ENCODE measurements at regions not wholly inside any gene's neighbourhood (a gene's known extent, or its start where the extent isn't known, plus 50 kb on each side); places are given as distances from the start of the nearest gene placed in this dataset.

DNA sequence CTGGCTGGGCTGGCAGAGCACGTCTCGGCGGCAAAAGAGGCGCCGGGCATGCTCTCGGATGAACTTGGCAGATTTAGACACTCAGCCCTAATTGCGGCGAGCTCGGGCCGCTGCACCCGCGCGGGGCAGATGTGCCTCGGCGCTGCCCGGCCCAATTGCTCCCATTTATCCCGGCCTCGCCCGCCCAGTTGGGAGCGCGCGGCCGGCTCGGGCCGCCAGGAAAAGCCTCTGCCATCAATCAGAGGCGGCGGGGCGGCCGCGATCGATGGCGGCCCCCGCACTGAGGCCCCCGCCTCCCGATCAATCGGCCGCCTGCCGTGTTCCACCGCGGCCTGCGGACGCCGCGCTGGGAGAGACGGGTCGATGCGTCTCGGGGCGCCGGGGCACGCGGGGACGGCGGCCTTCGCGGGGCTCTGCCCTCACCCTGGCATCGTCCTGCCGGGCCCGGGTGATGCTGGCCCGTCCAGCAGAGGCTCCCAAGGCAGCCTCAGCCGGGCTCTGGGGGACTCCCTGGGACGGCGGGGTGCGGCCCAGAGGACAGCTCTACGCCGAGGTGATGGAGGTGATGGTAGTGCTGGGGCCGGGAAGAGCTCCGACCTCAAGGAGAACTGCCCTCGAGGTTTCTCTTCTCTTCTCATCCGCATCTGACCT is 200.9 kb upstream of the N4BP1 start:
- intact Hi-C loops (cut with micrococcal nuclease; ENCODE audit: unreplicated experiment), result no loop called here
- no TSS peak for BruUV-seq (replicated peaks)
- H3K27me3 ChIP-seq (ENCODE audit: control insufficient read depth, insufficient read depth, low read length), result no peaks in the 10 kb centered on the region

DNA sequence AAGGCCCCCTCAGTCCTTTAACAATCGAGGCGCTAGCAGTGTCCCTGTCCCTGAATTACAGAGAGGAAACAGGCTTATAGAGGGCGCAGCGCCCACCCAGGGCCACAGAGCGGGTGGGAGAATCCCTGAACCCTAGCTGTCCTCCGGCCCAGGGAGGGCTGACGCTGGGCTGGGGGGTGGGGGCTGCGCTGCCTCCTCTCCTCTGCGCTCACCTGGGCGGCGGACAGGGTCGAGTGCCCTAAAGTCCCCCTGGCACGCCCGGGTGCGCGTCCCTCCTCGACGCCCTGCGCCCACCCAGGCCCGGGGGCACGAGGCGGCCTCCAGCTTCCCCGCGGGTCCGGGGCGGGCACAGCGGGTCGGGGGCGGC is 200.4 kb upstream of the N4BP1 start:
- TF ChIP-seq, protein P1, sequence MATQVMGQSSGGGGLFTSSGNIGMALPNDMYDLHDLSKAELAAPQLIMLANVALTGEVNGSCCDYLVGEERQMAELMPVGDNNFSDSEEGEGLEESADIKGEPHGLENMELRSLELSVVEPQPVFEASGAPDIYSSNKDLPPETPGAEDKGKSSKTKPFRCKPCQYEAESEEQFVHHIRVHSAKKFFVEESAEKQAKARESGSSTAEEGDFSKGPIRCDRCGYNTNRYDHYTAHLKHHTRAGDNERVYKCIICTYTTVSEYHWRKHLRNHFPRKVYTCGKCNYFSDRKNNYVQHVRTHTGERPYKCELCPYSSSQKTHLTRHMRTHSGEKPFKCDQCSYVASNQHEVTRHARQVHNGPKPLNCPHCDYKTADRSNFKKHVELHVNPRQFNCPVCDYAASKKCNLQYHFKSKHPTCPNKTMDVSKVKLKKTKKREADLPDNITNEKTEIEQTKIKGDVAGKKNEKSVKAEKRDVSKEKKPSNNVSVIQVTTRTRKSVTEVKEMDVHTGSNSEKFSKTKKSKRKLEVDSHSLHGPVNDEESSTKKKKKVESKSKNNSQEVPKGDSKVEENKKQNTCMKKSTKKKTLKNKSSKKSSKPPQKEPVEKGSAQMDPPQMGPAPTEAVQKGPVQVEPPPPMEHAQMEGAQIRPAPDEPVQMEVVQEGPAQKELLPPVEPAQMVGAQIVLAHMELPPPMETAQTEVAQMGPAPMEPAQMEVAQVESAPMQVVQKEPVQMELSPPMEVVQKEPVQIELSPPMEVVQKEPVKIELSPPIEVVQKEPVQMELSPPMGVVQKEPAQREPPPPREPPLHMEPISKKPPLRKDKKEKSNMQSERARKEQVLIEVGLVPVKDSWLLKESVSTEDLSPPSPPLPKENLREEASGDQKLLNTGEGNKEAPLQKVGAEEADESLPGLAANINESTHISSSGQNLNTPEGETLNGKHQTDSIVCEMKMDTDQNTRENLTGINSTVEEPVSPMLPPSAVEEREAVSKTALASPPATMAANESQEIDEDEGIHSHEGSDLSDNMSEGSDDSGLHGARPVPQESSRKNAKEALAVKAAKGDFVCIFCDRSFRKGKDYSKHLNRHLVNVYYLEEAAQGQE (IDR thresholded peaks at IDR 0.05; ENCODE audit: insufficient read depth in 1 of 2, low read depth in 2 of 2, low read length in 1 of 2), result no peak
- no peak for TF ChIP-seq TCF7L2 (IDR thresholded peaks at IDR 0.05; ENCODE audit: low read depth, low read length)
- no peak for TF ChIP-seq SIN3A (IDR thresholded peaks at IDR 0.05; ENCODE audit: borderline replicate concordance, insufficient read depth, low read depth, low read length)
- no peak for TF ChIP-seq POLR2AphosphoS5 (IDR thresholded peaks at IDR 0.05; ENCODE audit: low read depth, low read length)
- TF ChIP-seq, protein P2, sequence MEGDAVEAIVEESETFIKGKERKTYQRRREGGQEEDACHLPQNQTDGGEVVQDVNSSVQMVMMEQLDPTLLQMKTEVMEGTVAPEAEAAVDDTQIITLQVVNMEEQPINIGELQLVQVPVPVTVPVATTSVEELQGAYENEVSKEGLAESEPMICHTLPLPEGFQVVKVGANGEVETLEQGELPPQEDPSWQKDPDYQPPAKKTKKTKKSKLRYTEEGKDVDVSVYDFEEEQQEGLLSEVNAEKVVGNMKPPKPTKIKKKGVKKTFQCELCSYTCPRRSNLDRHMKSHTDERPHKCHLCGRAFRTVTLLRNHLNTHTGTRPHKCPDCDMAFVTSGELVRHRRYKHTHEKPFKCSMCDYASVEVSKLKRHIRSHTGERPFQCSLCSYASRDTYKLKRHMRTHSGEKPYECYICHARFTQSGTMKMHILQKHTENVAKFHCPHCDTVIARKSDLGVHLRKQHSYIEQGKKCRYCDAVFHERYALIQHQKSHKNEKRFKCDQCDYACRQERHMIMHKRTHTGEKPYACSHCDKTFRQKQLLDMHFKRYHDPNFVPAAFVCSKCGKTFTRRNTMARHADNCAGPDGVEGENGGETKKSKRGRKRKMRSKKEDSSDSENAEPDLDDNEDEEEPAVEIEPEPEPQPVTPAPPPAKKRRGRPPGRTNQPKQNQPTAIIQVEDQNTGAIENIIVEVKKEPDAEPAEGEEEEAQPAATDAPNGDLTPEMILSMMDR (IDR thresholded peaks at IDR 0.05), result no peak
- Histone ChIP-seq H3K36me3 (ENCODE audit: control insufficient read depth, insufficient read depth, low read length) (no peaks in the 10 kb centered on the region), H3K27ac (ENCODE audit: low read length) (no peak overlapping the region), H3K4me3 (ENCODE audit: low read depth in 2 of 2, low read length in 2 of 2) (no peak overlapping the region), H3K27me3 (ENCODE audit: control insufficient read depth, insufficient read depth, low read length) (no peaks in the 10 kb centered on the region), H3K9me3 (ENCODE audit: control insufficient read depth, insufficient read depth, low read depth, low read length) (no peaks in the 10 kb centered on the region), H3K4me1 (ENCODE audit: control insufficient read depth, insufficient read depth, low read length) (no peaks in the 10 kb centered on the region)
- POLR2A ChIA-PET, result no interaction called here
- ATAC-seq (no peak), DNase-seq (ENCODE audit: low read depth, low spot score) (no peak)
- in situ Hi-C loops (cut with HindIII; ENCODE audit: low pct_unique_long_range_greater_than_20kb, low sequenced_read_pairs) (no loop called here), intact Hi-C loops (cut with micrococcal nuclease; ENCODE audit: unreplicated experiment) (no loop called here)
- CTCF ChIA-PET, result no interaction called here
- BruUV-seq (replicated peaks), result no TSS peak

More for the DNA sequence above, 200.9 kb upstream of the N4BP1 start:
- no peaks in the 10 kb centered on the region for H3K36me3 ChIP-seq (ENCODE audit: control insufficient read depth, insufficient read depth, low read length)
- DNase-seq (ENCODE audit: low read depth, low spot score) (no peak), ATAC-seq (no peak)
- H3K9me3 ChIP-seq (ENCODE audit: control insufficient read depth, insufficient read depth, low read depth, low read length), result no peaks in the 10 kb centered on the region
- ChIA-PET CTCF (no interaction called here), POLR2A (no interaction called here)
- in situ Hi-C loops (cut with HindIII; ENCODE audit: low pct_unique_long_range_greater_than_20kb, low sequenced_read_pairs), result no loop called here
- H3K4me1 ChIP-seq (ENCODE audit: control insufficient read depth, insufficient read depth, low read length), result no peaks in the 10 kb centered on the region
- H3K27ac ChIP-seq (ENCODE audit: low read length), result no peak overlapping the region
- H3K4me3 ChIP-seq (ENCODE audit: low read depth in 2 of 2, low read length in 2 of 2), result no peak overlapping the region
- TF ChIP-seq SIN3A (IDR thresholded peaks at IDR 0.05; ENCODE audit: borderline replicate concordance, insufficient read depth, low read depth, low read length), result no peak

DNA sequence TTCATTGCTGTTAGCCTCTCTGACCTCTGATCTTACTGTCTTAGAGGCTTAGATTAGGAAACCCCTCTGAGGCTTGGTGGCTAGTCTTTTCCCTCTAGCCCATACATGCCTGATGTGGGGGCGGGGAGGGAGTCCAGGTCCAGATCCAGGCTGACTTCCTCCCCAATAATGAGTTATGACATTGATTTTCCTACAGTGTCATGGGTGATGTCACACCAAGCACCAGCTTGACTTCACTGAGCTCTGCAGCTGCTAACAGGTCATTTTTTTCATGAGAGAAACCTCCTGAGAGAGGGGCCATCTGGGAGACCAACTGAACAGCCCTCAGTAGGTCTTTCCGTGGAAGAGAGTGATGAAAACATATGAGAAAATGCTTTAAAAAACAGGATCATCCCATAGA is 180.2 kb upstream of the N4BP1 start:
- no peak overlapping the region for H3K27ac ChIP-seq (ENCODE audit: low read length)
- TF ChIP-seq, protein P2 (IDR thresholded peaks at IDR 0.05), result no peak
- TF ChIP-seq POLR2AphosphoS5 (IDR thresholded peaks at IDR 0.05; ENCODE audit: low read depth, low read length), result no peak
- no peak for TF ChIP-seq TCF7L2 (IDR thresholded peaks at IDR 0.05; ENCODE audit: low read depth, low read length)
- no peak for TF ChIP-seq SIN3A (IDR thresholded peaks at IDR 0.05; ENCODE audit: borderline replicate concordance, insufficient read depth, low read depth, low read length)
- TF ChIP-seq, protein P1 (IDR thresholded peaks at IDR 0.05; ENCODE audit: insufficient read depth in 1 of 2, low read depth in 2 of 2, low read length in 1 of 2), result no peak
- POLR2A ChIA-PET, result no interaction called here
- BruUV-seq (replicated peaks), result no TSS peak
- CTCF ChIA-PET, result no interaction called here
- intact Hi-C loops (cut with micrococcal nuclease; ENCODE audit: unreplicated experiment), result no loop called here
- H3K4me3 ChIP-seq (ENCODE audit: low read depth in 2 of 2, low read length in 2 of 2), result no peak overlapping the region
- ATAC-seq, result no peak
- no peaks in the 10 kb centered on the region for H3K9me3 ChIP-seq (ENCODE audit: control insufficient read depth, insufficient read depth, low read depth, low read length)
- no peaks in the 10 kb centered on the region for H3K36me3 ChIP-seq (ENCODE audit: control insufficient read depth, insufficient read depth, low read length)
- in situ Hi-C loops (cut with HindIII; ENCODE audit: low pct_unique_long_range_greater_than_20kb, low sequenced_read_pairs), result no loop called here
- DNase-seq (ENCODE audit: low read depth, low spot score), result no peak
- H3K4me1 ChIP-seq (ENCODE audit: control insufficient read depth, insufficient read depth, low read length), result no peaks in the 10 kb centered on the region
- no peaks in the 10 kb centered on the region for H3K27me3 ChIP-seq (ENCODE audit: control insufficient read depth, insufficient read depth, low read length)

All from Panc1 (cell line).